Astrocyte of the hippocampus (primary cell): ENCODE measurements at regions not wholly inside any gene's neighbourhood (a gene's known extent, or its start where the extent isn't known, plus 50 kb on each side); places are given as distances from the start of the nearest gene placed in this dataset.

Source experiments
- DNase-seq: peaks from one replicate; pipeline ENCODE4 v3.0.0; 2011; ENCODE audit warnings: low read depth, low spot score

DNA sequence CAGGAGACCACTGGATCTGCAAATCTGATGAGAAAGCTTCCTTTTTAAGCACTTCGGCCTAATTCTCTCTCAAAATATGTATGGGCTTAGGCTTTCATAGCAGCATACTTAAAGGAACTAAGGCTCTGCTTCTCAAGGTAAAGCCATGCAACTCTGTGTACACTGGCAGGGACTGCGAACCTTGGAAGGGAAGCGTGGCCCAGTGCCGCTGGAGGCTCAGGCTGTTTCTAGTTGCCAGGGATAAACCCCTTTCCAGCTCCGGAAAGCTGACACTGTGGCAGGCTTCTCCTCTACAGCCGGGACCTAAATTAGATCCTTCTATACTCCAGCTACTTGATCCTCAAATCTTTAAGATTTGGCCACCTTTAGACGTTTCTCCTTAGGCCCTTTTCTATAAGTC, 1091.3 kb upstream of the TENM3 start:
- no peak for DNase-seq

GRCh38 chr4:181157647-181158046, 1085.6 kb upstream of the TENM3 start:
- no peak for DNase-seq

DNA sequence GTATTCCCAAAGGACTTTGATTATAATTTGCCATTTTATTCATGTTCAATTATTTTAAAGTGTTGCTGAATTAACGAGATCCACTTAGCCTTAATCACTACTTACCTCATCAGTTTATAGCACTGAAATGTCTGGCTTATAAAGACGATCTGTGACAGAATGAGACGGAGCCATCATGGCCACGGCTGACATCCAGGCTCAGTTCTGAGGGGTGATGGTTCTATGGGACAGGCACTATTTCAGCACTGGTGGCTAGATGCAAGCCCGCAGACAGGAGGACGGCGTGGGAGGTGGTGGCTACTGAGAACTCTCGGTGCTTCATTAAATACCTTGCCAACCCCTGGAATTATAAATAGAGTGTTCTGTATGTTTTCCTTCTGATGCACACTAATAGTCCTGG, 1084.2 kb upstream of the TENM3 start:
- no peak for DNase-seq

GRCh38 chr4:181161669-181162068, 1081.5 kb upstream of the TENM3 start:
- DNase-seq, result peak; percentile 70

- no peak for DNase-seq
Observed at GRCh38 chr4:181162266-181162665, 1080.9 kb upstream of the TENM3 start.

- no peak for DNase-seq
Observed at GRCh38 chr4:181162676-181163075, 1080.5 kb upstream of the TENM3 start.

DNA sequence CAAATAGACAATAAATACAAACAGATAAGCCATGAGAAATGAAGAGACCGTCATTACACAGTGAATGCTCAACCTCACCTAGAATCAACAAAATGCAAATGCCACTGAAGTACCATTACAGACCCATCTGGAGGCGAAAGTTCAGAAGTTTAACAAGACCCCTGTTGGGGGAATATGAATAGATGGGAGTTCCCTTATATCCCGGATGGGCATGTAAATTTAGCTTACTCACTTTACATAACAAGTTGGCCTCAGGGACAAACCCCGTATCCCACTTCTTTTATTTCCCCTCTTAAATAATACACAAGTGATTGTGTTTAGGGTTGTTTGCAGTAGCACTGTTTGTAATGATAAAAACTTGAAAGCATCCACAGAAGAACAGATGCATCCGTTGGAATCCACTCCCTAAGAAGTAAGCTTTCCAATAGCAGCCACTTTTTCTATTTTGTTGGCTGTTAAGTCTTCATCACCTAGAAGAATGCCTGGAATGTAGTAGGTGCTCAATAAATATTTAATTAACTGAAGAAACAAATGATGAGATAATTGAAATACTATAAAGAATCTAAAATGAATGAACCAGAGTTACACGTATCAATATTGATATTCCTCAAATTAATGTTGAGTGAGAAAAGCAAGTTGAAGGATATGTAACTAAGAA, 1076.3 kb upstream of the TENM3 start:
- DNase-seq, result no peak

DNA sequence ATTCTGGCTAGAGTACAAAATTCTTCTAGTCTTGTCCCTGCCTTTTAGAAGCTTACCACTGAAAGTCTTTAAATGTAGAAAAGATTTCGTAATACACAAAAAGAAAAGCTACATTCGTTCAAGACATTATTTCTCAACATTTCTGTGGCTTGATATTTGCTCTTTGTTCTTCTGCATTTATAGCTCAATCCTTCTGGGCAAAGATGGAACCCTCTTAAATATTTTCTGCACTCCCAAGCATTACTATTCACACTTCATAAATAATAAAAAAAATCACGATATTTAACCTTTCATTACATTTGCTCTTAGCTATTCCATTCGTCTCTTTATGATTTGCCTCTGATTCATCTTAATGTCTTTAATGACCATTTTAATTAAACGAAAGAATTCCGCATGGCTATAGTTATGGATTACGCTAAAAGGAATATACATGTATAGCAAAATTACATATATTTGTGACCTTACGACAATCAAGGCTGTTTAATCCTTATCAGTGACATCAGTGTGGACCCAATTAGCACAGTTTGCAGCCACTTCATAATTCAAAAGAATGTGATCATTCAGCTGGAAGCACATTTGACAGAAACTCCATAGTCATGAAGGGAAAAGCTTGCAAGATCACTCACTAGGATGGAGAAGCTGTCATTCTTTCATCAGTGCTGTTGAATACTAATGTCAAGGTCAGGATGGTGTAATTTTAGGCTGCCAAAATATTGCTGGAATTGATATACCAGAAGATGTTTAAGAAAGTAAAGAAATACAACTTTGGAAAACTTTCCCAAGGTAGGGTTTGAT, 1075.0 kb upstream of the TENM3 start:
- no peak for DNase-seq

DNA sequence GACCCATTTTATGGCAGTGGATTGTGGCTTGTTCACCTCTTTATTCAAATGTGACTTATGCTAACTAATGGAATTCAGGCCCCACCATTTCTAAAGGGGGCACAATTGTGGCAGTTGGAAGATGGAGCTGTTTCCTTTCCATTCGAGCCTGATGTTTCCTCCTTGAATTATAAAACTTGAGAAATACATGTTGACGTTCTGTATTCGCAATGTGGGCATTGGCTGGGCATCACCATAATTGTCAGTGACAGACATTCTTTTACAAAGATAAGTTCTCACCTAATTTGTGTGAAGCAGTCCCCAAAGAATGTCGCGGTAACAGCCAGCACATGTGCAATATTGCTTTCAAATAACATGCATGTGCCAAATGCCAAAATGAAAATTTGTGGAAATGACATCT, 1070.2 kb upstream of the TENM3 start:
- no peak for DNase-seq

GRCh38 chr4:181176306-181176705, 1066.9 kb upstream of the TENM3 start:
- DNase-seq, result no peak

GRCh38 chr4:181181331-181181730, 1061.9 kb upstream of the TENM3 start:
- no peak for DNase-seq

DNA sequence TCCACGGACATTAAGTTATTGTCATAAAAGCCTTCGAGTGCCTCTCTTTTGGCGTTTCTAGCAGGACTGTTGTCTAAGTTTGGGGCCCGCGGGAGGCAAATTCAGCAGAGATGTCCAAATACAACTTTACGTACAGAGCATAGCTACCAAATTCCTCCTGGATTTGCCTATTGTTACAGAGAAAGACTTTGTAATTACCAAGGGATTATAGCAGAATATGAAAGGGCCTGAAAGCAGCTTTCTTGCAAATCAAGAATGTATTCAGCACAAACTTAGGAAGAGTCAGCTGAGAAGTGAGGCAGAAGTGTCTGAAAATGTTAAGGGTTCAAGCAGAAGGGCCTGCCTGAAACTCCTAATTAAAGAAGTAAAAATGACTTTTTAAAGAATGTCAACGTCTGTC, 1053.5 kb upstream of the TENM3 start:
- no peak for DNase-seq

GRCh38 chr4:181193131-181193930, 1049.9 kb upstream of the TENM3 start:
- DNase-seq, result peak; percentile 40

GRCh38 chr4:181194096-181194495, 1049.1 kb upstream of the TENM3 start:
- peak; percentile 45 for DNase-seq

DNA sequence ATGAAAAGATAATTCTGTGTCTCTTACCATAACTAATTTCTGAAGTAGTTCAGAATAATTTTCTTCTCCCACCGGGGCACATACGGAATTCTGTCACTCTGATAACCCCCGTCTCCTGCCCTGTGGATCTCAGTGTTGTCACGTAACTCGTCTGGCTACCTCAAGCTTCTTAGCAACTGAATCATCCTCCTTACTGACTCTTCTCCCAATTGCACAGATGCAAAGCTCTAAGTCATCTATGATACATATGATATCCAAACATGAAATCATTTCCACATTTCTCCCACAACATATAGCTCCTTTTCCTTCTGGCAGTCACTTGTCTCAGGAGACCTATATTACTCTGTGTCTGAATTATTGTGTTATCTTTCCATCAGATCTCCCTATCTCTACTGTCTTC, 1043.1 kb upstream of the TENM3 start:
- no peak for DNase-seq

DNA sequence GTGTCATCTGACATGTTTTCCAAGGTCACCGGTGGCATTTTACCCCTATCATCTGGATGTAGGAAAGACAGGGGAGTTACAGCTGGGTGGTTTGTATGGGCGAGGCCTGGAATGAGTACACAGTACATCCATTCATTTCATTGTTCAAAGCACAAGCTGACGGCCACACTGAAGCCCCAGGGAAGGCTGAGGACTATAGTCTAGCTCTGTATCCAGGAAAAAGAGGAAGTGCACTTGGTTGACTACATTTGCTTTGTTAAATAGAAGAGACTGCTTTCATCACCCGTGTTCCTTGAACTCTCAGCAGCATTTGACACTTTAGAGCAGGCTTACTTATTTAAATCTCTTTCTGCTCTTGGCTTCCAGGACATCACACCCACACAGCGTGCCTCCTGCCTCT, 1041.0 kb upstream of the TENM3 start:
- peak; percentile 2 for DNase-seq

GRCh38 chr4:181204109-181204508, 1039.1 kb upstream of the TENM3 start:
- no peak for DNase-seq

- DNase-seq, result no peak
Observed at GRCh38 chr4:181213551-181213950, 1029.7 kb upstream of the TENM3 start.

DNA sequence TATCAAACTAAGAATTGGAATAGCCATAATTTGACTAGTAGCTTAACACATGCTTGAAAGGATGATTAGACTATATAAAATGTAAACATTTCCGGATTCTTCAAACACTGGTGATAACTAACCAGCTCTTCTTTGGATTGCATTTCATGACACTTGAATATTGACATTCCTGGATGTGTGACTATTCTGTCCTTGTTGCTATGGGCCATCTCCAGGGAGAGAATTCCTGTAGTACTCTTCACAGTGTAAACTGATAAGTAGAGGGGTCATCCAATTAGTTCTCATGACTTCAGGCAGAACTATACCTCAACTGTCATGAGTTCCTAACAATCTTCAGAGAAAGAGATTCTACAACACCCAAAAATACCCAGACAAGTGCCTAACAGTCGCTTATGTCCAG, 1026.7 kb upstream of the TENM3 start:
- DNase-seq, result no peak

DNA sequence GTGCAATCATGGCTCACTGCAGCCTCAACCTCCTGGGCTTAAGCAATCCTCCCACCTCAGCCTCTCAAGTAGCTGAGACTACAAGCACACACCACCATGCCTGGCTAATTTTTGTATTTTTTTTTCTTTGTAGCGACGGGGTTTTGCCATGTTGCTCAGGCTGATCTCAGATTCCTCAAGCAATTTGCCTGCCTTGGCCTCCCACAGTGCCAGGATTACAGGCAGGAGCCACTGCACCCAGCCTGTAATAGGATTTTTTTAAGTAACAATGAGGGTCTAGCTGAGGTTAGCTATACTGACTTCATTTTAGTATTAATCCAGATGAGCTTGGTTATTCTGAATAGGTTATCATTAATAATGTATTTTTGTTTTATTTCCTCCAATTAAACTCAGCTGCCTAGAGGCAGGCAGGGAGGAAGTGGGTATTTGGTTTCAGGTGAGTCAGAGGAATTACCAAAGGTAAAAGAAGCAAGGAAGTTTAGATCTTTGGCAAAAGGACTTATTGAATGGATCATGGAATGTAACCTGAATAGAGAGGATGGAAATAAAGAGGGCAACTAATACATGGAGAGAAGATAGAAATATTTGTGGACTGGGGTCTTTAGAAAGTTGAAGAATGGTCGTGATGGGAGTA, 1023.3 kb upstream of the TENM3 start:
- DNase-seq, result no peak

DNA sequence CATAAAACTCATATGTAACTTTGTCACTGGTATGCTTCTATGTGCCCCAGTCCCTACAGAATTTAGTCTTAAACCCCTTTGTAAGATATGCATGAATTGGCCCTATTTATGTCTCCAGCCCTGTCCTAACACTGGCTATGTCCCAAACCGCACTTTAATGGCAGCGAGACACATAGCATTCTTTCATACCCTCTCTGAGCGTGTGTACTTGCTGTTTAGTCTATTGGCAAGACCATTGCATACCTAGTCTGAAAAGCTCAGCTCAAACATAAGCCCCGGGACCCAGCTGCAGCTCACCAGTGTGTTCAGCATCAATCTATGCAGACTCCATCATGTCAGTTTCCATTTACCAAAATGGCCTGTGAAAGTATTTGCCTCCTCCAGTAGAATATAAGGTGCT, 1018.4 kb upstream of the TENM3 start:
- DNase-seq, result peak; percentile 84

GRCh38 chr4:181225616-181226261, 1017.5 kb upstream of the TENM3 start:
- no peak for DNase-seq
